CD1c-positive myeloid dendritic cell (primary cell): ENCODE measurements at regions not wholly inside any gene's neighbourhood (a gene's known extent, or its start where the extent isn't known, plus 50 kb on each side); places are given as distances from the start of the nearest gene placed in this dataset.
"Not testable (repeated sequence)": the region's sequence is repeated elsewhere in the genome, so short reads cannot be mapped to it uniquely, and the experiment has no call there.

ENCODE experiments used
- DNase-seq: peaks from one replicate; pipeline ENCODE4 v3.0.0-alpha.2; 2016; ENCODE audit errors: extremely low spot score

- DNase-seq: no peak
Observed at GRCh38 chr6:80508885-80509630, 402.6 kb downstream of the BCKDHB start.

- no peak for DNase-seq
Observed at GRCh38 chr6:80504882-80505281, 398.4 kb downstream of the BCKDHB start.

DNA sequence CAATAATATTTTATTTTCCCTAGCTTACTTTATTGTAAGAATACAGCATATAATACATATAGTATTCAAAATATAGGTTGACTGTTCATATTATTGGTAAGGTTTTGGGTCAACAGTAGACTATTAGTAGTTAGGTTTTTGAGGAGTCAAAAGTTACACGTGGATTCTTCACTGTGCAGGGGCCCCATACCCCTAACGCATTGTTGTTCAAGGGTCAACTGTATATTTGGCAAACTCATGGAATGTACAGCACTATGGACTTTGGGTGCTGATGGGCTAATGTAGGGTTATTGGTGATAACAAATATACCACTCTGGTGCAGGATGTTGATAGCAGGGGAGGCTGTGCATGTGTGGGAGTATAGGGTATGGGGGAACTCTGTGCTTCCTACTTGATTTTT is 397.2 kb downstream of the BCKDHB start:
- no peak for DNase-seq

GRCh38 chr6:80502871-80503270 is 396.4 kb downstream of the BCKDHB start:
- no peak for DNase-seq

- DNase-seq: no peak
Observed at GRCh38 chr6:80501636-80502035, 395.2 kb downstream of the BCKDHB start.

DNA sequence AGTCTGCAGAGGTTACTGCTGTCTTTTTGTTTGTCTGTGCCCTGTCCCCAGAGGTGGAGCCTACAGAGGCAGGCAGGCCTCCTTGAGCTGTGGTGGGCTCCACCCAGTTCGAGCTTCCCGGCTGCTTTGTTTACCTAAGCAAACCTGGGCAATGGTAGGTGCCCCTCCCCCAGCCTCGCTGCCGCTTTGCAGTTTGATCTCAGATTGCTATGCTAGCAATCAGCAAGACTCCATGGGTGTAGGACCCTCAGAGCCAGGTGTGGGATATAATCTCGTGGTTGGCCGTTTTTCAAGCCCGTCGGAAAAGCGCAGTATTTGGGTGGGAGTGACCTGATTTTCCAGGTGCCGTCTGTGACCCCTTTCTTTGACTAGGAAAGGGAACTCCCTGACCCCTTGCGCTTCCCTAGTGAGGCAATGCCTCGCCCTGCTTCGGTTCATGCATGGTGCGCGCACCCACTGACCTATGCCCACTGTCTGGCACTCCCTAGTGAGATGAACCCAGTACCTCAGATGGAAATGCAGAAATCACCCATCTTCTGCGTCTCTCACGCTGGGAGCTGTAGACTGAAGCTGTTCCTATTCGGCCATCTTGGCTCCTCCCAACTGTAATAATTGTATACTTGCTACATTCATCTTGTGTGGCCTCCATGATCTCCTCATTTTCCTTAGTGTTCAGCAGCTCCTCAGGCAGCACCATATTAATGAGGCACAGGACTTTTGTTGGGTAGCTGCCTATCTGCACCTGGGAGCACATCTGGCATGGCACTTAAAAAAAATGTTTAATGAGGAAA is 391.4 kb downstream of the BCKDHB start:
- DNase-seq: not testable (repeated sequence)

DNA sequence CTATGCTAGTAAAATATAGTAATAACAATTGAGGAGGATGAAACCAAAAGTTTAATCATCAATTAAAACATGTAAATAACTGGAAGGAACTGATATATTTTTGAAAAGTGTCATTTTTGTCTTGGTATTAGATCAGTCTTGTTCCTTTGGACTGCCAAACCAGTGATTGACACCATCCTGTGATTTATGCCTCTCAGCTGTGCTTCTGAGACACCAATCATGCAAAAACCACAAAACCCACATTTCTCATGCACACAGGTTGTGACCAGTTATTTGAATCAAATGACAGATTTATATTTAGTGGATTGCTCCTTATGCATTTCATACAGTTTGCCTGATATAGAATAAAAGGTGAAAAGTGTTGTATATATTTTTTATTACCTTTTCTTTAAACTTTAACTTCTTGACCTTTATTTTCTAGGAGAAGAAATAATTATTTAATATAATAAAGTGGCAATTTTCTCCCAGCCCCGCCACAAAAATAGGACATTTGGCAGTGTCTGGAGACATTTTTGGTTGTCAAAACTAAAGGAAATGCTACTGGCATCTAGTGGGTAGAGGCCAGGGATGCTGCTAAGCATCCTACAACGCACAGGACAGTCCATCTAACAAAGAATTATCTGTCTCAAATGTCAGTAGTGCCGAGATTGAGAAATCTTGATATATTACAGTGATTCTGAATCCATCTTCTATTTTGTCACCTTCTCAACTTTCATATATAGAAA is 383.6 kb downstream of the BCKDHB start:
- DNase-seq: no peak

DNA sequence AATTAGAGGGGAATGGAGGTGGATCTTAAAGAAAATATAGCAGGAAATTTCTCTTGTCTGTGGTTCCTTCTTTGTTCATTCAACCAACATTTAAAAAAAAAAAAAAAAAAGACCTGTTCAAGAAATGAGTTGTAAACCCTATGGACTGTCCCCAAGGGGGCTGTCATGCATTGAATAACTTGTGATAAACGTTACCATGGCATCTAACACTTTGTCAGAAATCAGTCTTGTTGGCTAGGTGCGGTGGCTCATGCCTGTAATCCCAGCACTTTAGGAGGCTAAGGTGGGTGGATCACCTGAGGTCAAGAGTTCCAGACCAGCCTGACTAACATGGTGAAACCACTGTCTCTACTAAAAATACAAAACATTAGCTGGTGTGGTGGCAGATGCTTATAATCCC is 381.7 kb downstream of the BCKDHB start:
- no peak for DNase-seq

- not testable (repeated sequence) for DNase-seq
Observed at GRCh38 chr6:80485494-80485893, 379.0 kb downstream of the BCKDHB start.

DNA sequence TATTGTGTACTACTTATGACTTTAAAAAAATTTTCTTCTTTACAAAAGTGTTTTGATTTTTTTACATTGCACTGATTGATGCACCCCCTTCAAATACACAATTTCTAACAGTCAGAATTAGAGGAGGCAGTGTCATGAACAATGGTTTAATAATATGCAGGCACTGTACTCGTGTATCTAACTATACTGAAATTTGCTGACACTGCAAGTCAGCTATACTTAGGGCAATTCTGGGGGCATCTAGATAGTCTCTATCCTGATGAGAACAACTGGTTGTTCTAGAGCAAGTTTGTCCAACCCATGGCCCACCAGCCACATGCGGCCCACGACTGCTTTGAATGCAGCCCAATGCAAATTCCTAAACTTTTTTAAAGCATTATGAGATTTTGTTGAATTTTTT is 375.6 kb downstream of the BCKDHB start:
- no peak for DNase-seq

- DNase-seq: no peak
Observed at GRCh38 chr6:80480421-80481157, 374.1 kb downstream of the BCKDHB start.

- DNase-seq: no peak
Observed at GRCh38 chr6:80478030-80478429, 371.6 kb downstream of the BCKDHB start.

DNA sequence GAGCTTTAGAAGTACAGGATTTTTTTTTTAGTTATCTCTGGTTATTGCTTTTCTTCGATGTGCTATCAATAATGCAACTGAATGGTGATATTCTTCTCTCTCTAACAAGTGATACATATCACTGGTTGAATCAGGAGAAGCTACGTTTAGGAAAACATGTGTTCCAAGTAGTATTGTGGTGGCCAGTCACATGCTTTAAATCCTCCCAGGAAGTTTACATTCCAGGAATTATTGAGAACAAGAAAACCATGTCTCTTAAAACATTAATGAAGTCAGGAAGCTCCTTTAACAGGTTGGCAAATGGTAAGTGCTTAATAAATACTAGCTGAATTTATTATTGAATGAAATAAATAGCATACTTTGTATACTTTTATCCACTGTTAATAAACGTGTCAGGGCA is 371.1 kb downstream of the BCKDHB start:
- no peak for DNase-seq

GRCh38 chr6:80472271-80472670 is 365.8 kb downstream of the BCKDHB start:
- DNase-seq: no peak

- no peak for DNase-seq
Observed at GRCh38 chr6:80469977-80470376, 363.5 kb downstream of the BCKDHB start.

DNA sequence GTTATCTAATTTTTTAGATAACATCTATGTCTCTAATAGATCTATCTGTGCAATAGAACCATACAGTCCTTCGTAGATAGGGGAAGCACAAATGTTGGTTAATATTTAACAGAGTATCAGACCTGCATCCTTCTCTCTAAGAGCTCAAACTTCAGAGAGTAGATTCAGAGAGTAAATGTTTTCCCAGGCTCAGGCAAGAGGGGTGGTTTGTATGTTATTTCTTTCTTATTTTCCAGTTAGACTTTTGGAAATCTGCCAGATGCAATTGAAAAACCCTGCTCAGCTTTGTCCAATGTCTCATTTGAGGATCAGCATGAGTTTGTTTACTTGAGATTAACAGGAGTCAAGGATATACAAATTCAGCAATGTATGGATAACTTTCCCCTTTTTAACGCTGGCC is 361.9 kb downstream of the BCKDHB start:
- DNase-seq: no peak

DNA sequence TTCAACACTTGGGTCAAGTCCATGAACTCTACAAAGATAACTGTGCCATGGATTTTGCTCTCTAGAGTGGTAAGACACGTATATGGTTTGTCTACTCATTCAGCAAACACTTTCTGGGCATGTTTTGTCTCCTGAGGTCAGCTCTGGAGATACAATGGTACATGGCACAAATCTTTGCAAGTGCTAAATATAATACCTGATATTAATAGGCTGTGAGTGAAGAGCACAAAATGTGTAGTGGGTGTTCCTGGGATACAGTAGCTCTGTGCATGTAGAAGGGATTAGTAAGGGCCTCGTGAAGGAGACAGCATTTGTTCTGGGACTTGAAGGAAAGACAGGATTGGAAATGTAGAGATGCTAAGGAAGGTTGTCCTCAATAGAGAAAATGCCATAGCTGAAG is 360.9 kb downstream of the BCKDHB start:
- DNase-seq: no peak

GRCh38 chr6:80466981-80467380 is 360.5 kb downstream of the BCKDHB start:
- no peak for DNase-seq

- no peak for DNase-seq
Observed at GRCh38 chr6:80465513-80465912, 359.0 kb downstream of the BCKDHB start.

DNA sequence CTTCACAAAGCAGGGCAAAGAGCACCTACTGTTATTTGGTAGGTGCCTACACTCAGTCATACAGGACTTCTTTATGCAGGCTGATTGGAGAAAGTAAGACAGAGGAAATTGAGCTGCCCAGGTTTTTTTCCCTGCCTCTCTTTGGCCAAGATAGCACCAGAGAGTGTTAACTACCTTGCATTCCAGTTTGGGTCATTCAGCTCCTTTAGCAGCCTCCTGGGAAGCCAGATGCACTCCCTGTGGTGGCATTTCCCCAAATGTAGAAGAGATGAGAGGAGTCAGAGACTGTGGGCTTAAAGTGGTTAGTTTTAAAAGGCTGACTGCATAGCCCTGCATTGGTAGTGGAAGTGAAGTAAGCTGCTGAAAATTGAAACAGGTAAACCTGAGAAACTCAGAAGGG is 358.4 kb downstream of the BCKDHB start:
- DNase-seq: no peak

- DNase-seq: no peak
Observed at GRCh38 chr6:80463197-80463596, 356.7 kb downstream of the BCKDHB start.
